NT2/D1 (cell line): ENCODE measurements at regions not wholly inside any gene's neighbourhood (a gene's known extent, or its start where the extent isn't known, plus 50 kb on each side); places are given as distances from the start of the nearest gene placed in this dataset.

Experiments
- SUZ12 ChIP-seq: IDR thresholded peaks from 2 replicates; pipeline ENCODE4 v1.6.1; 2011; ENCODE audit not compliant: insufficient read length, insufficient read depth; ENCODE audit errors: extremely low read depth
- YY1 ChIP-seq: IDR thresholded peaks from 2 replicates; pipeline ENCODE4 v1.6.1; 2011; ENCODE audit not compliant: insufficient read length, insufficient read depth
- ZNF274 ChIP-seq: IDR thresholded peaks from 2 replicates; pipeline ENCODE4 v1.6.1; 2011; ENCODE audit warnings: mild to moderate bottlenecking, low read depth, low read length

GRCh38 chr10:23695825-23696420, 257.0 kb downstream of the OTUD1 start:
- no peak for TF ChIP-seq YY1
- no peak for TF ChIP-seq SUZ12
- TF ChIP-seq ZNF274: no peak
